ENCODE measurements at regions not wholly inside any gene's neighbourhood (a gene's known extent, or its start where the extent isn't known, plus 50 kb on each side); places are given as distances from the start of the nearest gene placed in this dataset.

DNA sequence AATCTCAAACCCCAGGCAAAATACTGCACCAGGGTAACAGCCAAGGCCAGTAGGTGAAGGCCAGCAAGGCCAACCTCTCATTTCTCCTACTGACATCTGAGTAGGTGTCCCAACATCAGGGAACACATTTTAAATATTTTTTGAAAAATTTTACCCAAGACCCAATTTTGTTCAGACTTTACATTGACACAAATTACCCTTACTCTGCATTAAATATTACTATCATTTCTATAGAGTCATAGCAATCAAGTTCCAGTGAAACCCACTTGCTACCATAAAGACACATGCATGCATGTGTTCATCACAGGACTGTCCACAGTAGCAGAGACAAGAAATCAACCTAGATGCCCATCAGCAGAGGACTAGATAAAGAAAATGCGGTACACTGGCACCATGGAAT lies 99.9 kb downstream of the NRN1 start:
- no peak overlapping the region for H3K4me3 ChIP-seq
- H3K4me2 ChIP-seq (ENCODE audit: insufficient read depth, low read length): no peak overlapping the region
- no peak overlapping the region for H3K27ac ChIP-seq (ENCODE audit: extremely low read depth, low read depth, low read length)
- 0% methylated on average over 1 of the region's 1 CpG for WGBS (ENCODE audit: insufficient coverage, low coverage, missing lambda C conversion rate)
- ChIA-PET CTCF (ENCODE audit: low intra/inter-chr PET ratio) (no interaction called here), POLR2A (no interaction called here)
- H2AFZ ChIP-seq (ENCODE audit: low read depth, low read length): no peak overlapping the region
- TF ChIP-seq PTTG1 (tag; IDR thresholded peaks at IDR 0.05; ENCODE audit: low read depth) (no peak), CHD4 (IDR thresholded peaks at IDR 0.05; ENCODE audit: insufficient read depth, insufficient replicate concordance, low read depth, low read length, poor library complexity, severe bottlenecking) (no peak), ZNF316 (IDR thresholded peaks at IDR 0.05) (0 out of 2 replicates have a peak, but pooled peaks have one; percentile 29), AFF1 (IDR thresholded peaks at IDR 0.05; ENCODE audit: low read depth in 1 of 2, partially characterized antibody in 2 of 2) (no peak), ATF7 (IDR thresholded peaks at IDR 0.05) (no peak), KDM2B (CRISPR knock-in tag; IDR thresholded peaks at IDR 0.05) (no peak), ZNF76 (CRISPR knock-in tag; IDR thresholded peaks at IDR 0.05; ENCODE audit: borderline replicate concordance) (no peak), TBP (optimal IDR thresholded peaks at IDR 0.05; ENCODE audit: low read depth, low read length) (no peak), CCAR2 (IDR thresholded peaks at IDR 0.05; ENCODE audit: low read depth, low read length) (no peak), ZNF282 (CRISPR knock-in tag; IDR thresholded peaks at IDR 0.05) (no peak), HMG20A (CRISPR knock-in tag; conservative IDR thresholded peaks at IDR 0.05) (no peak), MAFG (tag; conservative IDR thresholded peaks at IDR 0.05) (0 out of 2 replicates have a peak, but pooled peaks have one; percentile 16), ZNF449 (CRISPR knock-in tag; IDR thresholded peaks at IDR 0.05) (no peak), ZBTB2 (IDR thresholded peaks at IDR 0.05) (no peak)
- H4K20me1 ChIP-seq (replicated peaks; ENCODE audit: control insufficient read depth, insufficient read depth, low read length): no peaks in the 10 kb centered on the region; the same call in 1 of the 2 replicates
- intact Hi-C loops (cut with micrococcal nuclease) (no loop called here), in situ Hi-C loops (cut with MboI) (no loop called here)
- no peaks in the 10 kb centered on the region for H3K4me1 ChIP-seq (replicated peaks in 1 of 2; ENCODE audit: control insufficient read depth in 2 of 2, insufficient read depth in 2 of 2, low read length in 2 of 2)
- no peaks in the 10 kb centered on the region for H3K9me3 ChIP-seq (replicated peaks; ENCODE audit: control insufficient read depth, insufficient read depth, low read depth, low read length)
- H3K9me1 ChIP-seq (ENCODE audit: control insufficient read depth, insufficient read depth, low read length): no peaks in the 10 kb centered on the region
- no peak for ATAC-seq
- no peak overlapping the region for H3K9ac ChIP-seq (ENCODE audit: insufficient read depth in 1 of 2, low read depth in 2 of 2, low read length in 2 of 2)
- no peaks in the 10 kb centered on the region for H3K36me3 ChIP-seq (ENCODE audit: control insufficient read depth, insufficient read depth, low read length)
- no peak for FAIRE-seq
- DNase-seq (ENCODE audit: extremely low read depth in 1 of 4, low spot score in 3 of 4): no peak
- no TSS peak for BruUV-seq (replicated peaks)
- H3K27me3 ChIP-seq (ENCODE audit: control insufficient read depth in 2 of 2, insufficient read depth in 2 of 2, low read length in 2 of 2): peaks cover 2 to 11% of the 10 kb centered on the region in 2 experiments; a peak in 2 of 5 replicates
- H3K79me2 ChIP-seq (ENCODE audit: control insufficient read depth, insufficient read depth, low read length): no peaks in the 10 kb centered on the region

All from K562 (cell line).